ENCODE measurements at regions not wholly inside any gene's neighbourhood (a gene's known extent, or its start where the extent isn't known, plus 50 kb on each side); places are given as distances from the start of the nearest gene placed in this dataset.
"Not testable (repeated sequence)": the region's sequence is repeated elsewhere in the genome, so short reads cannot be mapped to it uniquely, and the experiment has no call there.

GRCh38 chr9:78668148-78668832, 371.4 kb downstream of the PSAT1 start:
- no peak for DNase-seq

DNA sequence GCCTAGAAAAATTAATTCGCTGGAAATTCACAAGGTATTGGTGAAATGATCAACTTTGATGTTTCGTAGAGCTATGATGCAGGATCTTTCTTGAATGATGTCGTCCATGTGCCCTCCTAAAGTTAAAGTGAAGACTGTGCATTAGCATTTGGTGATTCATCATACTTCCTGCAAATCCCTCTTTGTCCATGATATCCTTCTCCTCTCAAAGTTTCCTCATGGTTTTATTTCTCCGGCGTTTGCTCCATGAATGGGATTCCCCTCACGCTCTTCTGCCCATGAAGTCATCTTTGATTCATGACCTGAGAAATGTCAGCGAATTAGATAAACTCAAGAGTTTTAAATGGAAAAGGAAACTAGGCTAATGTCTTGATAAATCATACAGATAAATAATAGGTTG, 372.7 kb downstream of the PSAT1 start:
- DNase-seq, result no peak

DNA sequence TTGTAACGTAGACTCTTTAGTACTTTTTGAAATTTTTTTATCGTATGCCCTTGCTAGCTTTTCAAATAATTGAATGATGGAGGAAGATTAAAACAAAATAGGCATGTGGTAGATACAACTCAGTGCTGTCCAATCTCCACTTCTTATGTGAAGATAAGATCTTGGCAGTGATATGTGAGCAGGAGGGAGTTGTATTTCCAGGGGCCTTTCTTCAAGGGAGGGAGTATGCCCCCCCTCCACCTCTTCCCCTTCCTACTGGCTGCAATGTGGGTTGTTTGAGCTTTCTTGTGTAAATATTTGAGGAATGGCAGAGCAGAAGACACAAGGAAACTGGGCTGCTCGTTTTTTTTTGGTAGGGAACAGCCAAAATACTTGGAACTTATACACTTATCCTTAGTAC, 374.9 kb downstream of the PSAT1 start:
- DNase-seq, result no peak

GRCh38 chr9:78674874-78675273, 377.9 kb downstream of the PSAT1 start:
- DNase-seq, result no peak

- DNase-seq, result no peak
Observed at GRCh38 chr9:78676009-78676408, 379.1 kb downstream of the PSAT1 start.

- no peak for DNase-seq
Observed at GRCh38 chr9:78676623-78677022, 379.7 kb downstream of the PSAT1 start.

DNA sequence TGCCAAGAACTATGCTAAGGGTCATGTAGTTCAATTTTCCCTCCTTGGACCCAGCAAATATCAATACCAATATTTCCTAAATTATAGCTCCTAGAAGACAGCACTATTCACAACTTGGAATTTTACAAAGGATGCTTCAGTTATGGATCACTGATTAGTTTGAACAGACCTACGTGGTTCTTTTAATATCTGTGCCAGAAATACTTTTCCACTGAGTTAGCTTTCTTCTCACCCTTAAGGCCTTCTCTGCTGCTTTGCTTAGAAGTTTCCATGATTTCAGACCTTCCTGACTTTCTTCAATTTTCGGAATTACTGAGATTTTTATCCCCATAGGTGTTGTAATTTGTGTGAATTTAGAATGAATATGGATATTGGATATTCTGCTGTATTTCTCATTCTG, 380.4 kb downstream of the PSAT1 start:
- no peak for DNase-seq

- DNase-seq, result no peak
Observed at GRCh38 chr9:78678877-78679276, 382.0 kb downstream of the PSAT1 start.

DNA sequence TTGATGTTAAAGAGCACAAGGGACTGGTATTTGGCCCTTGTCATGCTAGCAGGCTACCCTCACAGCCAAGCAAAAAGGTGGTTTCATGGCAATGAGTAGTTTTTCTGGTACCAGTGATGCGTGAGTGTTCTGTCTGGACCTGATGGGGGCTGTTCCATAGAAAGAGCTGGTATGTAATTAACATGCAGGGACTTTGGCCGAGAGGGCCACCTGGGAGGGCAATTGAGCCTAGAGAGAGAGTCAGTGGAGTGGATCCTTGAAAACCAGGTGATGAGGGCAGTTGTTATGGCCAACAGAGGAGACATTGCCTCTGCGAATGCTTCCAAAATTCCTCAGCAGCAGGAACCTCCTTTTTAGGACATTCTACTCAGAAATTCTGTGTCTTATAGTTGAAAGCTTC, 383.3 kb downstream of the PSAT1 start:
- no peak for DNase-seq

GRCh38 chr9:78682216-78682615, 385.3 kb downstream of the PSAT1 start:
- peak; percentile 61 for DNase-seq

DNA sequence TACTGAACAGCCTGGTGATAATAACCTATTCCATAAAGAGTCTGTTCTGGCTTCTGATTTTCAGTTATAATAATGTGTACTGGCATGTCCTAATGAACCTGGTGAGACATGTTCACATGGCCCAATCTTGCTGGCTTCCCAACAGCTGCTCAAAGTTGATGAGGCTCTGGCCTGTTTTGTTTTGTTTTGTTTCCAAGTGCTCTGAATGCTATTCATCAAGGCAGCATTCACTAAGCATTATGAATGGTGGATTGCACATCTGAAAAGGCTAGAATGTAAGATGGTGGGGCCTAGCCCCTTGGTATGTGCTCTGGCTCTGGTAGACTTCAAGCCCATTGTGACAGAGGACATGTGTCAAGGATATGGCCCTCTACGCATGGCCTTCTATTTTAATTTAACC, 388.5 kb downstream of the PSAT1 start:
- no peak for DNase-seq

- no peak for DNase-seq
Observed at GRCh38 chr9:78688796-78689195, 391.9 kb downstream of the PSAT1 start.

- no peak for DNase-seq
Observed at GRCh38 chr9:78691542-78691941, 394.6 kb downstream of the PSAT1 start.

GRCh38 chr9:78692871-78693270, 395.9 kb downstream of the PSAT1 start:
- no peak for DNase-seq

DNA sequence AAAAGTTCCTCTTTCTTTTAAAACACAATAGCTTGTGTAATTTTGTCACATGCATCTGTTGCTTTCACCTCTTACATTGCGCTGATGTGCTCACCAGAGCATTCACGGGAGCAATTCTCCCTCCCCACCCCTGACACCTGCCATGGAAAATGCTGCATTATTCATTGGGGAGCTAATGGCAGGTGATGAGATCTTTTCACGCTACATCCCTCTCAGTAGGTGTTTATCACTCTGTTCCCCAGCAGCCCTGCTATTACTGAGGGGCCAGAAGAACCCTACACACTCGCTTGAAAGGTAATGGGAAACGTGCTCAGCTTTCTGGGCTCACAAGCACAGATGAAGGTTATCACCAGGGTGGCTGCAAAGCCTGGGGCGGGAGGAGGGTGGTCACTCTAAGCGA, 398.0 kb downstream of the PSAT1 start:
- no peak for DNase-seq

- DNase-seq, result peak; percentile 33
Observed at GRCh38 chr9:78695519-78695918, 398.6 kb downstream of the PSAT1 start.

DNA sequence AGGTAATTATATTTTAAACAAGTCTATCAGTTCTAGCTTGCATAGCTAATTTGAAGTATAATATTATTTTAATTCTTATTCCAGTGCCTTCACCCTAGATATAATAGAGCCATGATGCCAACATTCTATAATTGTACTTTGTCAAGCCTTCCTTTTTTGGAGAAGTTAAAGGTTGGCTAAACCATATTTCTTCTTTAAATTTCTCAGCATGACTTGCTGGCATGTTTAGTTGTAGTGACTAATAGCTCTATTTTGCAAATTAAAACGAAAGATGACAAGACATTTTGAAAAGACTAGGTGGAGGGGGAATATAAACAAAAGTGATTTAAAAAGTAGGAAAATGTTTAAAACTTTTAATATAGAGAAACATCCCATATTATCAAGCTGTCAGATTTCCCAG, 400.7 kb downstream of the PSAT1 start:
- DNase-seq, result no peak

DNA sequence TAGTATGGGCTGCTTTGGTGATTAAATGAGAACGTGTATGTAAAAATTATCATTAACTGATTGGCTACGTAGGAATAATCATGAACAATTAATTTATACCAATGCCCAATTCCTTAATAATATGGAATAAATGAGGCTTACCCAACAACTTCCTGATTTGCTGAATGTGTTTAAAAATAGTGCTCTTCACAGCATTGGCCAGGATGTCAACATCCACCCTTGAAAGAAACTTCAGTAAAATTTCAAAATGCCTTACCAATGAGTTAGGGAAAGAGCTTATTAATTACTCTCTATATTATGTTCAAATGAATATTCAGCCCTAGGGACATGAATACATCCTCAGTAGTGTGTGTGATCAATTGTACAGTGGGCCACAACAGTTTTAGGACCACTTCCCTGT, 401.4 kb downstream of the PSAT1 start:
- no peak for DNase-seq

GRCh38 chr9:78699217-78699616, 402.3 kb downstream of the PSAT1 start:
- DNase-seq, result not testable (repeated sequence)

GRCh38 chr9:78704153-78704552, 407.2 kb downstream of the PSAT1 start:
- not testable (repeated sequence) for DNase-seq

- no peak for DNase-seq
Observed at GRCh38 chr9:78707080-78707479, 410.2 kb downstream of the PSAT1 start.

GRCh38 chr9:78707481-78707991, 410.6 kb downstream of the PSAT1 start:
- DNase-seq, result no peak

DNA sequence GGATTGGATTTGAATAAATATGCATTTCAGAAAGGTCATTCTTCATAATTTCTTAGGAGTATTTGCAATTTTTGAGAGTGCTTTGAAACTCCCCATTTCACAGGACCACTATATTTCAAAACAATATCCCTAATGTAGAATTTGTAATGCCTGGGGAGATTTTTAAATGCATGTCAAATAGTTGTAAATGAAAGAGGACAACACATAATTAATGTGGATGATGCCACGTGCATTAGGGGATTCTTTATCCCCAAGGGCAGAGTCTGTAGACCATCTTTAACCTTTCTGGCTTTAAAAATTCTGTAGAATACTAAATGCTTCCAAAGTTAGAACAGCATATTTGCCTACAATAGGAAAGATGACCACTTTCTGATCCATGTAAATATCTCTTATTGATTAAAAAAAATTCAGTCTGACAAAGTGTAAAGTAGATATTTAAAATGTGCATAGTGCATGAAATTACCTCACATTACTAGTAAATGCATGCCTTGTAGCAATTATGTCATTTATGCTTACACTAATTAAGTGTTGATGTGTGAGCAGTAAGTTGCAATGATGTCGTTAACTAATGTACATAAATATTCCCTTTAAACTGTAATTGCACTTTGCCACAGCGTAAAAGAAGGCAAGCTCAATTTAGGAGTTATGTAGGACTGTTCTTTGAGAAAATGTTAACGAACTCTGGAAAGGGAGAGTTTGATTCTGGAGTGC, 416.1 kb downstream of the PSAT1 start:
- no peak for DNase-seq

Measured in renal pelvis (tissue), 1 donor.